Effector memory CD8-positive, alpha-beta T cell (primary cell): ENCODE measurements at regions not wholly inside any gene's neighbourhood (a gene's known extent, or its start where the extent isn't known, plus 50 kb on each side); places are given as distances from the start of the nearest gene placed in this dataset.

ENCODE experiments used
- ATAC-seq: fragments of 150-1000 bp; cut with Tn5 transposase; replicated peaks from 2 replicates; pipeline ENCODE4 v1.10.0; 2021; ENCODE audit warnings: mild to moderate bottlenecking, moderate library complexity
- DNase-seq, 3 experiments: peaks; one replicate each; pipeline ENCODE4 v3.0.0; 2021
- H3K27ac Mint-ChIP-seq, 2 donors: one replicate each; pipeline ENCODE4 v1.8.0; 2022; ENCODE audit warnings: mild to moderate bottlenecking in 2 of 2, mixed read lengths in 2 of 2, moderate library complexity in 2 of 2
- H3K27me3 Mint-ChIP-seq, 2 donors: one replicate each; pipeline ENCODE4 v1.8.0; 2022; ENCODE audit warnings: mixed read lengths in 2 of 2
- H3K36me3 Mint-ChIP-seq: one replicate; pipeline ENCODE4 v1.8.0; 2022; ENCODE audit warnings: mild to moderate bottlenecking, moderate library complexity, mixed read lengths; ENCODE audit not compliant: insufficient read depth
- H3K4me1 Mint-ChIP-seq, 2 donors: one replicate each; pipeline ENCODE4 v1.8.0; 2022; ENCODE audit warnings: low read depth in 2 of 2, mixed read lengths in 2 of 2
- H3K4me3 Mint-ChIP-seq, 2 donors: one replicate each; pipeline ENCODE4 v1.8.0; 2022; ENCODE audit warnings: mild to moderate bottlenecking in 2 of 2, mixed read lengths in 2 of 2, moderate library complexity in 2 of 2
- H3K9me3 Mint-ChIP-seq, 2 donors: one replicate each; pipeline ENCODE4 v1.8.0; 2022; ENCODE audit warnings: mixed read lengths in 2 of 2

- Mint-ChIP-seq H3K27me3 (no peaks in the 10 kb centered on the region), H3K9me3 (no peaks in the 10 kb centered on the region), H3K4me1 (no peaks in the 10 kb centered on the region), H3K27ac (no peak overlapping the region), H3K36me3 (no peaks in the 10 kb centered on the region), H3K4me3 (no peak overlapping the region)
- no peak for DNase-seq
- no peak for ATAC-seq
These were observed 310.6 kb upstream of the RSPO3 start for GRCh38 chr6:126807876-126808275.

GRCh38 chr6:126811321-126811720 is 307.1 kb upstream of the RSPO3 start:
- no peak for ATAC-seq
- Mint-ChIP-seq H3K4me1 (no peaks in the 10 kb centered on the region), H3K9me3 (no peaks in the 10 kb centered on the region), H3K27ac (no peak overlapping the region), H3K36me3 (no peaks in the 10 kb centered on the region), H3K27me3 (no peaks in the 10 kb centered on the region), H3K4me3 (no peak overlapping the region)
- no peak for DNase-seq

GRCh38 chr6:126812010-126812409 is 306.5 kb upstream of the RSPO3 start:
- no peaks in the 10 kb centered on the region for H3K27me3 Mint-ChIP-seq
- H3K36me3 Mint-ChIP-seq: no peaks in the 10 kb centered on the region
- DNase-seq (no peak), ATAC-seq (no peak)
- H3K4me3 Mint-ChIP-seq: no peak overlapping the region
- H3K27ac Mint-ChIP-seq: no peak overlapping the region
- H3K4me1 Mint-ChIP-seq: no peaks in the 10 kb centered on the region
- no peaks in the 10 kb centered on the region for H3K9me3 Mint-ChIP-seq

GRCh38 chr6:126812651-126813050 is 305.8 kb upstream of the RSPO3 start:
- Mint-ChIP-seq H3K9me3 (no peaks in the 10 kb centered on the region), H3K4me1 (no peaks in the 10 kb centered on the region), H3K4me3 (no peak overlapping the region), H3K36me3 (no peaks in the 10 kb centered on the region), H3K27ac (no peak overlapping the region), H3K27me3 (no peaks in the 10 kb centered on the region)
- no peak for DNase-seq
- ATAC-seq: no peak

- Mint-ChIP-seq H3K27me3 (no peaks in the 10 kb centered on the region), H3K36me3 (no peaks in the 10 kb centered on the region), H3K27ac (no peak overlapping the region), H3K9me3 (no peaks in the 10 kb centered on the region), H3K4me1 (no peaks in the 10 kb centered on the region), H3K4me3 (no peak overlapping the region)
- DNase-seq (no peak), ATAC-seq (no peak)
These were observed 297.8 kb upstream of the RSPO3 start for GRCh38 chr6:126820634-126821033.

GRCh38 chr6:126821706-126822105 is 296.8 kb upstream of the RSPO3 start:
- ATAC-seq (no peak), DNase-seq (no peak)
- H3K4me3 Mint-ChIP-seq: no peak overlapping the region
- no peaks in the 10 kb centered on the region for H3K27me3 Mint-ChIP-seq
- H3K4me1 Mint-ChIP-seq: no peaks in the 10 kb centered on the region
- no peaks in the 10 kb centered on the region for H3K9me3 Mint-ChIP-seq
- no peaks in the 10 kb centered on the region for H3K36me3 Mint-ChIP-seq
- H3K27ac Mint-ChIP-seq: no peak overlapping the region

- DNase-seq: no peak
- Mint-ChIP-seq H3K9me3 (no peaks in the 10 kb centered on the region), H3K4me3 (no peak overlapping the region), H3K27ac (no peak overlapping the region), H3K36me3 (no peaks in the 10 kb centered on the region), H3K4me1 (no peaks in the 10 kb centered on the region), H3K27me3 (no peaks in the 10 kb centered on the region)
- ATAC-seq: no peak
These were observed 294.2 kb upstream of the RSPO3 start for GRCh38 chr6:126824226-126824625.

- no peaks in the 10 kb centered on the region for H3K36me3 Mint-ChIP-seq
- H3K9me3 Mint-ChIP-seq: no peaks in the 10 kb centered on the region
- ATAC-seq: no peak
- no peak for DNase-seq
- H3K4me3 Mint-ChIP-seq: no peak overlapping the region
- H3K4me1 Mint-ChIP-seq: no peaks in the 10 kb centered on the region
- H3K27me3 Mint-ChIP-seq: no peaks in the 10 kb centered on the region
- H3K27ac Mint-ChIP-seq: no peak overlapping the region
These were observed 293.7 kb upstream of the RSPO3 start for GRCh38 chr6:126824815-126825214.

- H3K36me3 Mint-ChIP-seq: no peaks in the 10 kb centered on the region
- no peak overlapping the region for H3K4me3 Mint-ChIP-seq
- no peaks in the 10 kb centered on the region for H3K27me3 Mint-ChIP-seq
- no peaks in the 10 kb centered on the region for H3K4me1 Mint-ChIP-seq
- no peaks in the 10 kb centered on the region for H3K9me3 Mint-ChIP-seq
- no peak for ATAC-seq
- no peak for DNase-seq
- H3K27ac Mint-ChIP-seq: no peak overlapping the region
These were observed 292.2 kb upstream of the RSPO3 start for GRCh38 chr6:126826166-126826714.

- Mint-ChIP-seq H3K27me3 (no peaks in the 10 kb centered on the region), H3K36me3 (no peaks in the 10 kb centered on the region), H3K27ac (no peak overlapping the region), H3K4me1 (no peaks in the 10 kb centered on the region), H3K4me3 (no peak overlapping the region), H3K9me3 (no peaks in the 10 kb centered on the region)
- no peak for DNase-seq
- ATAC-seq: no peak
These were observed 287.0 kb upstream of the RSPO3 start for GRCh38 chr6:126831461-126831860.

- Mint-ChIP-seq H3K27ac (no peak overlapping the region), H3K4me1 (no peaks in the 10 kb centered on the region), H3K9me3 (peaks cover 0 to 8% of the 10 kb centered on the region in 2 donors), H3K4me3 (no peak overlapping the region), H3K36me3 (no peaks in the 10 kb centered on the region), H3K27me3 (no peaks in the 10 kb centered on the region)
- DNase-seq (no peak), ATAC-seq (no peak)
These were observed 275.7 kb upstream of the RSPO3 start for GRCh38 chr6:126842769-126843168.

- no peaks in the 10 kb centered on the region for H3K4me1 Mint-ChIP-seq
- H3K9me3 Mint-ChIP-seq: peaks cover 0 to 24% of the 10 kb centered on the region in 2 donors
- no peak overlapping the region for H3K27ac Mint-ChIP-seq
- no peak overlapping the region for H3K4me3 Mint-ChIP-seq
- DNase-seq (no peak), ATAC-seq (no peak)
- no peaks in the 10 kb centered on the region for H3K27me3 Mint-ChIP-seq
- H3K36me3 Mint-ChIP-seq: no peaks in the 10 kb centered on the region
These were observed 270.4 kb upstream of the RSPO3 start for GRCh38 chr6:126848119-126848518.

- H3K36me3 Mint-ChIP-seq: no peaks in the 10 kb centered on the region
These were observed 250.8 kb upstream of the RSPO3 start for GRCh38 chr6:126867641-126868040.

GRCh38 chr6:126873351-126873750 is 245.1 kb upstream of the RSPO3 start:
- H3K9me3 Mint-ChIP-seq: peaks cover 0 to 11% of the 10 kb centered on the region in 2 donors
- DNase-seq (no peak), ATAC-seq (no peak)
- H3K27ac Mint-ChIP-seq: no peak overlapping the region
- no peaks in the 10 kb centered on the region for H3K27me3 Mint-ChIP-seq
- H3K4me1 Mint-ChIP-seq: no peaks in the 10 kb centered on the region
- H3K4me3 Mint-ChIP-seq: no peak overlapping the region
- H3K36me3 Mint-ChIP-seq: no peaks in the 10 kb centered on the region

More at GRCh38 chr6:126867641-126868040, 250.8 kb upstream of the RSPO3 start:
- DNase-seq (no peak), ATAC-seq (no peak)
- H3K4me3 Mint-ChIP-seq: no peak overlapping the region
- peaks cover 7 to 8% of the 10 kb centered on the region in 2 donors for H3K9me3 Mint-ChIP-seq
- no peaks in the 10 kb centered on the region for H3K4me1 Mint-ChIP-seq
- H3K27ac Mint-ChIP-seq: no peak overlapping the region
- H3K27me3 Mint-ChIP-seq: no peaks in the 10 kb centered on the region

GRCh38 chr6:126873791-126874190 is 244.7 kb upstream of the RSPO3 start:
- Mint-ChIP-seq H3K36me3 (no peaks in the 10 kb centered on the region), H3K4me3 (no peak overlapping the region), H3K27ac (no peak overlapping the region), H3K27me3 (no peaks in the 10 kb centered on the region), H3K9me3 (peaks cover 0 to 11% of the 10 kb centered on the region in 2 donors), H3K4me1 (no peaks in the 10 kb centered on the region)
- ATAC-seq: no peak
- DNase-seq: no peak
